ENCODE measurements at regions not wholly inside any gene's neighbourhood (a gene's known extent, or its start where the extent isn't known, plus 50 kb on each side); places are given as distances from the start of the nearest gene placed in this dataset.

GRCh38 chr3:23644099-23644498 is 161.7 kb upstream of the UBE2E1 start (continued):
- no peak for TF ChIP-seq PBX3 (IDR thresholded peaks at IDR 0.05; ENCODE audit: insufficient replicate concordance, low read depth, low read length)

- Histone ChIP-seq H3K27ac (ENCODE audit: control insufficient read depth, insufficient read depth) (no peak overlapping the region), H3K27me3 (replicated peaks in 1 of 2; ENCODE audit: control insufficient read depth in 2 of 2, insufficient read depth in 2 of 2, low read length in 1 of 2) (no peaks in the 10 kb centered on the region), H3K4me2 (ENCODE audit: control insufficient read depth, insufficient read depth) (no peak overlapping the region), H3K79me2 (ENCODE audit: control insufficient read depth, insufficient read depth, low read length) (no peaks in the 10 kb centered on the region), H4K20me1 (ENCODE audit: control insufficient read depth, insufficient read depth) (no peaks in the 10 kb centered on the region), H3K9ac (ENCODE audit: control insufficient read depth, insufficient read depth, low read length) (no peak overlapping the region), H3K4me1 (ENCODE audit: control insufficient read depth, insufficient read depth, low read length) (peaks cover 11% of the 10 kb centered on the region), H3K9me3 (replicated peaks; ENCODE audit: control insufficient read depth, insufficient read depth, low read length) (no peaks in the 10 kb centered on the region), H3K4me3 (no peak overlapping the region), H2AFZ (ENCODE audit: control insufficient read depth, low read depth, low read length) (no peak overlapping the region), H3K36me3 (ENCODE audit: control insufficient read depth in 2 of 2, insufficient read depth in 2 of 2, low read length in 1 of 2) (no peaks in the 10 kb centered on the region)
- WGBS (ENCODE audit: insufficient coverage, insufficient replicate concordance, low lambda C conversion rate, missing lambda C conversion rate): 77% methylated on average over 3 of the region's 3 CpGs
- no peak for DNase-seq (ENCODE audit: low read depth, low spot score)
- ChIA-PET CTCF (no interaction called here), RAD21 (ENCODE audit: unreplicated experiment) (no interaction called here), POLR2A (interaction anchor here (0.6 kb wide), 1 partner anchor 356 kb away, joined by 4 read pairs; no protein-coding TSS in a partner anchor), SMC1A (ENCODE audit: uncharacterized antibody, unreplicated experiment) (interaction anchor here (1.3 kb wide), 1 partner anchor 10 kb away, joined by 5 read pairs; no protein-coding TSS in a partner anchor)
- TF ChIP-seq ZSCAN29 (IDR thresholded peaks at IDR 0.05): no peak
- TF ChIP-seq ZNF24 (IDR thresholded peaks at IDR 0.05): no peak
- no peak for TF ChIP-seq POU2F2 (IDR thresholded peaks at IDR 0.05; ENCODE audit: borderline replicate concordance, low read depth, low read length)
- TF ChIP-seq ZNF207 (IDR thresholded peaks at IDR 0.05; ENCODE audit: borderline replicate concordance): no peak
- no peak for TF ChIP-seq RAD51 (IDR thresholded peaks at IDR 0.05)
- TF ChIP-seq STAT1 (conservative IDR thresholded peaks at IDR 0.05): no peak
- TF ChIP-seq PML (IDR thresholded peaks at IDR 0.05; ENCODE audit: low read length): no peak
- TF ChIP-seq ETV6 (conservative IDR thresholded peaks at IDR 0.05 in 1 of 2, IDR thresholded peaks at IDR 0.05 in 1 of 2; ENCODE audit: borderline replicate concordance in 1 of 2, low read depth in 1 of 2): no peak
- TF ChIP-seq SUPT20H (IDR thresholded peaks at IDR 0.05; ENCODE audit: borderline replicate concordance, control insufficient read depth, low read depth, low read length): no peak
- TF ChIP-seq CBX3 (IDR thresholded peaks at IDR 0.05; ENCODE audit: borderline replicate concordance, low read depth): no peak
- TF ChIP-seq PAX5 (IDR thresholded peaks at IDR 0.05; ENCODE audit: borderline replicate concordance, low read depth, low read length): no peak
- no peak for TF ChIP-seq BHLHE40 (IDR thresholded peaks at IDR 0.05; ENCODE audit: borderline replicate concordance in 1 of 2, low read depth in 2 of 2, low read length in 1 of 2)
- TF ChIP-seq KAT2A (conservative IDR thresholded peaks at IDR 0.05; ENCODE audit: control insufficient read depth, low read depth, low read length): no peak
- no peak for TF ChIP-seq E2F4 (IDR thresholded peaks at IDR 0.05; ENCODE audit: low read depth, low read length)
- TF ChIP-seq RUNX3 (IDR thresholded peaks at IDR 0.05; ENCODE audit: low read length): no peak
- no peak for TF ChIP-seq MTA2 (IDR thresholded peaks at IDR 0.05; ENCODE audit: low read depth)
- ATAC-seq: no peak
- no TSS peak for BruUV-seq (replicated peaks)
- FAIRE-seq: no peak
- intact Hi-C loops (cut with micrococcal nuclease; ENCODE audit: unreplicated experiment): no loop called here
- in situ Hi-C loops (cut with MboI): no loop called here
Observed at GRCh38 chr3:23644676-23645075, 161.1 kb upstream of the UBE2E1 start.
